HEK293 (cell line): ENCODE measurements at regions not wholly inside any gene's neighbourhood (a gene's known extent, or its start where the extent isn't known, plus 50 kb on each side); places are given as distances from the start of the nearest gene placed in this dataset.

Experiments
- BCL11A ChIP-seq: fragments of 450-650 bp; formaldehyde crosslinking; IDR thresholded peaks from 2 replicates; pipeline ENCODE4 v1.5.1; 2016; ENCODE audit warnings: low read depth, missing biosample characterization, missing genetic modification characterization
- GLI2 ChIP-seq: fragments of 450-650 bp; formaldehyde crosslinking; IDR thresholded peaks from 2 replicates; pipeline ENCODE4; 2017; ENCODE audit warnings: missing biosample characterization, missing genetic modification characterization, low read depth, borderline replicate concordance
- KLF1 ChIP-seq: fragments of 450-650 bp; formaldehyde crosslinking; IDR thresholded peaks from 2 replicates; pipeline ENCODE4 v1.5.1; 2016; ENCODE audit warnings: missing biosample characterization, missing genetic modification characterization
- KLF10 ChIP-seq: fragments of 450-650 bp; IDR thresholded peaks from 2 replicates; pipeline ENCODE4 v1.5.1; 2018; ENCODE audit warnings: missing biosample characterization, mild to moderate bottlenecking, missing genetic modification characterization
- ZNF274 ChIP-seq, 2 experiments: fragments of 200-500 bp in 1 of 2; fragments of 450-650 bp in 1 of 2; sonication (Bioruptor generic) in 1 of 2; formaldehyde crosslinking in 1 of 2; IDR thresholded peaks; 2 replicates each; pipeline versions ENCODE4 v1.5.1 to v1.6.1; 2014 to 2016; ENCODE audit warnings: borderline replicate concordance in 1 of 2, inconsistent platforms in 1 of 2, low read length in 1 of 2, missing biosample characterization in 1 of 2, missing genetic modification characterization in 1 of 2
- ZNF501 ChIP-seq: fragments of 450-650 bp; formaldehyde crosslinking; IDR thresholded peaks from 2 replicates; pipeline ENCODE4 v1.5.1; 2016; ENCODE audit warnings: missing biosample characterization, missing genetic modification characterization
- TF ChIP-seq, protein P1 (sequence below): fragments of 450-650 bp; formaldehyde crosslinking; IDR thresholded peaks from 2 replicates; pipeline ENCODE4 v1.5.1; 2017; ENCODE audit warnings: missing biosample characterization, missing genetic modification characterization
- TF ChIP-seq, protein P2 (sequence below): fragments of 450-650 bp; formaldehyde crosslinking; IDR thresholded peaks from 2 replicates; pipeline ENCODE4 v1.5.1; 2016; ENCODE audit warnings: missing biosample characterization, missing genetic modification characterization
- TF ChIP-seq, protein P3 (sequence below): fragments of 450-650 bp; formaldehyde crosslinking; IDR thresholded peaks from 2 replicates; pipeline ENCODE4 v1.5.1; 2016; ENCODE audit warnings: missing biosample characterization, missing genetic modification characterization, borderline replicate concordance
- TF ChIP-seq, protein P4 (sequence below): fragments of 450-650 bp; formaldehyde crosslinking; IDR thresholded peaks from 2 replicates; pipeline ENCODE4 v1.5.1; 2016; ENCODE audit warnings: missing biosample characterization, missing genetic modification characterization
- TF ChIP-seq, protein P5 (sequence below): fragments of 450-650 bp; formaldehyde crosslinking; IDR thresholded peaks from 2 replicates; pipeline ENCODE4 v1.5.1; 2016; ENCODE audit warnings: missing biosample characterization, missing genetic modification characterization

DNA sequence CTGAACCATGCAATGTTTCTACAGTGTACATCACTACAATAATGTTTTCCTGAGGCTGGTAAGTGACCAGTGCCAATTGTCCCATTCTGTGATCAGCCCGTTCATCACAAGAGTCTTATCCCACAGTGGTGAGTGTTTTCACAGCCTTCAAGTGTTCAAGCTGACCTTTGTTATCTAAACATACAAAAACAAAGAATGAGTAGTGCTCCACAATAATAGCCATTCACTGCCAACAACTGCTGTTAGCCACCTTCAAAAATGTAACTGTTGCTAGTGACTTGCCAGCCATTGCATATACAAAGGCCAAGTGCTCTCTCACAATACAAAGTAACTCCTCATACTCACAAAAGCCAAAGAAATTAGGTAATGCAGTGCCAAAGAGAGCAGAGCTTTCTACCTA is 1084.1 kb downstream of the FAM133A start:
- TF ChIP-seq KLF1 (tag by site-specific recombination): no peak
- TF ChIP-seq, protein P1, sequence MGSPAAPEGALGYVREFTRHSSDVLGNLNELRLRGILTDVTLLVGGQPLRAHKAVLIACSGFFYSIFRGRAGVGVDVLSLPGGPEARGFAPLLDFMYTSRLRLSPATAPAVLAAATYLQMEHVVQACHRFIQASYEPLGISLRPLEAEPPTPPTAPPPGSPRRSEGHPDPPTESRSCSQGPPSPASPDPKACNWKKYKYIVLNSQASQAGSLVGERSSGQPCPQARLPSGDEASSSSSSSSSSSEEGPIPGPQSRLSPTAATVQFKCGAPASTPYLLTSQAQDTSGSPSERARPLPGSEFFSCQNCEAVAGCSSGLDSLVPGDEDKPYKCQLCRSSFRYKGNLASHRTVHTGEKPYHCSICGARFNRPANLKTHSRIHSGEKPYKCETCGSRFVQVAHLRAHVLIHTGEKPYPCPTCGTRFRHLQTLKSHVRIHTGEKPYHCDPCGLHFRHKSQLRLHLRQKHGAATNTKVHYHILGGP (tag by site-specific recombination): no peak
- TF ChIP-seq, protein P2, sequence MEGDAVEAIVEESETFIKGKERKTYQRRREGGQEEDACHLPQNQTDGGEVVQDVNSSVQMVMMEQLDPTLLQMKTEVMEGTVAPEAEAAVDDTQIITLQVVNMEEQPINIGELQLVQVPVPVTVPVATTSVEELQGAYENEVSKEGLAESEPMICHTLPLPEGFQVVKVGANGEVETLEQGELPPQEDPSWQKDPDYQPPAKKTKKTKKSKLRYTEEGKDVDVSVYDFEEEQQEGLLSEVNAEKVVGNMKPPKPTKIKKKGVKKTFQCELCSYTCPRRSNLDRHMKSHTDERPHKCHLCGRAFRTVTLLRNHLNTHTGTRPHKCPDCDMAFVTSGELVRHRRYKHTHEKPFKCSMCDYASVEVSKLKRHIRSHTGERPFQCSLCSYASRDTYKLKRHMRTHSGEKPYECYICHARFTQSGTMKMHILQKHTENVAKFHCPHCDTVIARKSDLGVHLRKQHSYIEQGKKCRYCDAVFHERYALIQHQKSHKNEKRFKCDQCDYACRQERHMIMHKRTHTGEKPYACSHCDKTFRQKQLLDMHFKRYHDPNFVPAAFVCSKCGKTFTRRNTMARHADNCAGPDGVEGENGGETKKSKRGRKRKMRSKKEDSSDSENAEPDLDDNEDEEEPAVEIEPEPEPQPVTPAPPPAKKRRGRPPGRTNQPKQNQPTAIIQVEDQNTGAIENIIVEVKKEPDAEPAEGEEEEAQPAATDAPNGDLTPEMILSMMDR (tag by site-specific recombination): no peak
- TF ChIP-seq ZNF274 (IDR thresholded peaks at IDR 0.05; ENCODE audit: low read length): no peak
- no peak for TF ChIP-seq ZNF274 (tag by site-specific recombination; IDR thresholded peaks at IDR 0.05; ENCODE audit: borderline replicate concordance)
- TF ChIP-seq GLI2 (tag by site-specific recombination): no peak
- TF ChIP-seq, protein P3, sequence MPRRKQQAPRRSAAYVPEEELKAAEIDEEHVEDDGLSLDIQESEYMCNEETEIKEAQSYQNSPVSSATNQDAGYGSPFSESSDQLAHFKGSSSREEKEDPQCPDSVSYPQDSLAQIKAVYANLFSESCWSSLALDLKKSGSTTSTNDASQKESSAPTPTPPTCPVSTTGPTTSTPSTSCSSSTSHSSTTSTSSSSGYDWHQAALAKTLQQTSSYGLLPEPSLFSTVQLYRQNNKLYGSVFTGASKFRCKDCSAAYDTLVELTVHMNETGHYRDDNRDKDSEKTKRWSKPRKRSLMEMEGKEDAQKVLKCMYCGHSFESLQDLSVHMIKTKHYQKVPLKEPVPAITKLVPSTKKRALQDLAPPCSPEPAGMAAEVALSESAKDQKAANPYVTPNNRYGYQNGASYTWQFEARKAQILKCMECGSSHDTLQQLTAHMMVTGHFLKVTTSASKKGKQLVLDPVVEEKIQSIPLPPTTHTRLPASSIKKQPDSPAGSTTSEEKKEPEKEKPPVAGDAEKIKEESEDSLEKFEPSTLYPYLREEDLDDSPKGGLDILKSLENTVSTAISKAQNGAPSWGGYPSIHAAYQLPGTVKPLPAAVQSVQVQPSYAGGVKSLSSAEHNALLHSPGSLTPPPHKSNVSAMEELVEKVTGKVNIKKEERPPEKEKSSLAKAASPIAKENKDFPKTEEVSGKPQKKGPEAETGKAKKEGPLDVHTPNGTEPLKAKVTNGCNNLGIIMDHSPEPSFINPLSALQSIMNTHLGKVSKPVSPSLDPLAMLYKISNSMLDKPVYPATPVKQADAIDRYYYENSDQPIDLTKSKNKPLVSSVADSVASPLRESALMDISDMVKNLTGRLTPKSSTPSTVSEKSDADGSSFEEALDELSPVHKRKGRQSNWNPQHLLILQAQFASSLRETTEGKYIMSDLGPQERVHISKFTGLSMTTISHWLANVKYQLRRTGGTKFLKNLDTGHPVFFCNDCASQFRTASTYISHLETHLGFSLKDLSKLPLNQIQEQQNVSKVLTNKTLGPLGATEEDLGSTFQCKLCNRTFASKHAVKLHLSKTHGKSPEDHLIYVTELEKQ (tag by site-specific recombination): no peak
- TF ChIP-seq, protein P4, sequence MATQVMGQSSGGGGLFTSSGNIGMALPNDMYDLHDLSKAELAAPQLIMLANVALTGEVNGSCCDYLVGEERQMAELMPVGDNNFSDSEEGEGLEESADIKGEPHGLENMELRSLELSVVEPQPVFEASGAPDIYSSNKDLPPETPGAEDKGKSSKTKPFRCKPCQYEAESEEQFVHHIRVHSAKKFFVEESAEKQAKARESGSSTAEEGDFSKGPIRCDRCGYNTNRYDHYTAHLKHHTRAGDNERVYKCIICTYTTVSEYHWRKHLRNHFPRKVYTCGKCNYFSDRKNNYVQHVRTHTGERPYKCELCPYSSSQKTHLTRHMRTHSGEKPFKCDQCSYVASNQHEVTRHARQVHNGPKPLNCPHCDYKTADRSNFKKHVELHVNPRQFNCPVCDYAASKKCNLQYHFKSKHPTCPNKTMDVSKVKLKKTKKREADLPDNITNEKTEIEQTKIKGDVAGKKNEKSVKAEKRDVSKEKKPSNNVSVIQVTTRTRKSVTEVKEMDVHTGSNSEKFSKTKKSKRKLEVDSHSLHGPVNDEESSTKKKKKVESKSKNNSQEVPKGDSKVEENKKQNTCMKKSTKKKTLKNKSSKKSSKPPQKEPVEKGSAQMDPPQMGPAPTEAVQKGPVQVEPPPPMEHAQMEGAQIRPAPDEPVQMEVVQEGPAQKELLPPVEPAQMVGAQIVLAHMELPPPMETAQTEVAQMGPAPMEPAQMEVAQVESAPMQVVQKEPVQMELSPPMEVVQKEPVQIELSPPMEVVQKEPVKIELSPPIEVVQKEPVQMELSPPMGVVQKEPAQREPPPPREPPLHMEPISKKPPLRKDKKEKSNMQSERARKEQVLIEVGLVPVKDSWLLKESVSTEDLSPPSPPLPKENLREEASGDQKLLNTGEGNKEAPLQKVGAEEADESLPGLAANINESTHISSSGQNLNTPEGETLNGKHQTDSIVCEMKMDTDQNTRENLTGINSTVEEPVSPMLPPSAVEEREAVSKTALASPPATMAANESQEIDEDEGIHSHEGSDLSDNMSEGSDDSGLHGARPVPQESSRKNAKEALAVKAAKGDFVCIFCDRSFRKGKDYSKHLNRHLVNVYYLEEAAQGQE (tag by site-specific recombination): no peak
- TF ChIP-seq ZNF501: no peak
- TF ChIP-seq, protein P5, sequence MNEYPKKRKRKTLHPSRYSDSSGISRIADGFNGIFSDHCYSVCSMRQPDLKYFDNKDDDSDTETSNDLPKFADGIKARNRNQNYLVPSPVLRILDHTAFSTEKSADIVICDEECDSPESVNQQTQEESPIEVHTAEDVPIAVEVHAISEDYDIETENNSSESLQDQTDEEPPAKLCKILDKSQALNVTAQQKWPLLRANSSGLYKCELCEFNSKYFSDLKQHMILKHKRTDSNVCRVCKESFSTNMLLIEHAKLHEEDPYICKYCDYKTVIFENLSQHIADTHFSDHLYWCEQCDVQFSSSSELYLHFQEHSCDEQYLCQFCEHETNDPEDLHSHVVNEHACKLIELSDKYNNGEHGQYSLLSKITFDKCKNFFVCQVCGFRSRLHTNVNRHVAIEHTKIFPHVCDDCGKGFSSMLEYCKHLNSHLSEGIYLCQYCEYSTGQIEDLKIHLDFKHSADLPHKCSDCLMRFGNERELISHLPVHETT (tag by site-specific recombination): no peak
- no peak for TF ChIP-seq BCL11A (tag by site-specific recombination)
- TF ChIP-seq KLF10 (tag by site-specific recombination): no peak
